ENCODE measurements at regions not wholly inside any gene's neighbourhood (a gene's known extent, or its start where the extent isn't known, plus 50 kb on each side); places are given as distances from the start of the nearest gene placed in this dataset.

GRCh38 chr15:101540480-101541239 lies 51.2 kb upstream of the PCSK6 start:
- no peak for TF ChIP-seq EZH2 (IDR thresholded peaks at IDR 0.05; ENCODE audit: insufficient read depth, low read length)
- TF ChIP-seq, protein P1, sequence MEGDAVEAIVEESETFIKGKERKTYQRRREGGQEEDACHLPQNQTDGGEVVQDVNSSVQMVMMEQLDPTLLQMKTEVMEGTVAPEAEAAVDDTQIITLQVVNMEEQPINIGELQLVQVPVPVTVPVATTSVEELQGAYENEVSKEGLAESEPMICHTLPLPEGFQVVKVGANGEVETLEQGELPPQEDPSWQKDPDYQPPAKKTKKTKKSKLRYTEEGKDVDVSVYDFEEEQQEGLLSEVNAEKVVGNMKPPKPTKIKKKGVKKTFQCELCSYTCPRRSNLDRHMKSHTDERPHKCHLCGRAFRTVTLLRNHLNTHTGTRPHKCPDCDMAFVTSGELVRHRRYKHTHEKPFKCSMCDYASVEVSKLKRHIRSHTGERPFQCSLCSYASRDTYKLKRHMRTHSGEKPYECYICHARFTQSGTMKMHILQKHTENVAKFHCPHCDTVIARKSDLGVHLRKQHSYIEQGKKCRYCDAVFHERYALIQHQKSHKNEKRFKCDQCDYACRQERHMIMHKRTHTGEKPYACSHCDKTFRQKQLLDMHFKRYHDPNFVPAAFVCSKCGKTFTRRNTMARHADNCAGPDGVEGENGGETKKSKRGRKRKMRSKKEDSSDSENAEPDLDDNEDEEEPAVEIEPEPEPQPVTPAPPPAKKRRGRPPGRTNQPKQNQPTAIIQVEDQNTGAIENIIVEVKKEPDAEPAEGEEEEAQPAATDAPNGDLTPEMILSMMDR (IDR thresholded peaks at IDR 0.05; ENCODE audit: insufficient read depth, low read depth, low read length), result no peak

Data from astrocyte (in vitro differentiated cells and primary cell).